AG09309 (cell line): ENCODE measurements at regions not wholly inside any gene's neighbourhood (a gene's known extent, or its start where the extent isn't known, plus 50 kb on each side); places are given as distances from the start of the nearest gene placed in this dataset.

Source experiments
- DNase-seq: peaks from one replicate; pipeline ENCODE4 v3.0.0-alpha.2; 2010; ENCODE audit warnings: low read depth
- H3K4me3 ChIP-seq: 2 replicates; pipeline ENCODE4 v1.5.1; 2011; ENCODE audit warnings: mild to moderate bottlenecking, low read depth, low read length, moderate library complexity; ENCODE audit not compliant: control insufficient read depth
- TF ChIP-seq, protein P1 (sequence below): IDR thresholded peaks from 2 replicates; pipeline ENCODE4 v1.5.1; 2011; ENCODE audit warnings: mild to moderate bottlenecking, low read depth, low read length, inconsistent platforms; ENCODE audit not compliant: insufficient read depth, control insufficient read depth; ENCODE audit errors: missing control alignments

DNA sequence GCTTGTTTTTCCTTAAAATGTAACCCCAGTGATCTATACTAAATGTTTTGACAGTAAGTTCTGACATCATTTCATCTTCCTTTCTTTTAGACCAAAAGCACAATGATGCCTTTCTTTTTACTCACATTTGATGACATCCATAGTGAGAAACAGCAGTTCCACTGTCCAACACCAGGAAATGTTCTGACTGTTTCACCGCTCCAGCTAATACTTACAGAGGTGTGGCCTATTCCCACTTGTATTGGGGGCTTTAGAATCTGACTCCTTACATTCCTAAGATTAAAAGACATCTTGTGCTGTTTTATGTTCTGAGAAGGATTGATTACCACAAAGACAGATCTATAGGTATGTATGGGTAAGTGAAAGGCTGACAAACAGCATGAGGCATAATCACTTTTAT is 1018.2 kb upstream of the PRMT6 start:
- TF ChIP-seq, protein P1, sequence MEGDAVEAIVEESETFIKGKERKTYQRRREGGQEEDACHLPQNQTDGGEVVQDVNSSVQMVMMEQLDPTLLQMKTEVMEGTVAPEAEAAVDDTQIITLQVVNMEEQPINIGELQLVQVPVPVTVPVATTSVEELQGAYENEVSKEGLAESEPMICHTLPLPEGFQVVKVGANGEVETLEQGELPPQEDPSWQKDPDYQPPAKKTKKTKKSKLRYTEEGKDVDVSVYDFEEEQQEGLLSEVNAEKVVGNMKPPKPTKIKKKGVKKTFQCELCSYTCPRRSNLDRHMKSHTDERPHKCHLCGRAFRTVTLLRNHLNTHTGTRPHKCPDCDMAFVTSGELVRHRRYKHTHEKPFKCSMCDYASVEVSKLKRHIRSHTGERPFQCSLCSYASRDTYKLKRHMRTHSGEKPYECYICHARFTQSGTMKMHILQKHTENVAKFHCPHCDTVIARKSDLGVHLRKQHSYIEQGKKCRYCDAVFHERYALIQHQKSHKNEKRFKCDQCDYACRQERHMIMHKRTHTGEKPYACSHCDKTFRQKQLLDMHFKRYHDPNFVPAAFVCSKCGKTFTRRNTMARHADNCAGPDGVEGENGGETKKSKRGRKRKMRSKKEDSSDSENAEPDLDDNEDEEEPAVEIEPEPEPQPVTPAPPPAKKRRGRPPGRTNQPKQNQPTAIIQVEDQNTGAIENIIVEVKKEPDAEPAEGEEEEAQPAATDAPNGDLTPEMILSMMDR, result no peak
- no peak for DNase-seq
- H3K4me3 ChIP-seq, result no peak overlapping the region

DNA sequence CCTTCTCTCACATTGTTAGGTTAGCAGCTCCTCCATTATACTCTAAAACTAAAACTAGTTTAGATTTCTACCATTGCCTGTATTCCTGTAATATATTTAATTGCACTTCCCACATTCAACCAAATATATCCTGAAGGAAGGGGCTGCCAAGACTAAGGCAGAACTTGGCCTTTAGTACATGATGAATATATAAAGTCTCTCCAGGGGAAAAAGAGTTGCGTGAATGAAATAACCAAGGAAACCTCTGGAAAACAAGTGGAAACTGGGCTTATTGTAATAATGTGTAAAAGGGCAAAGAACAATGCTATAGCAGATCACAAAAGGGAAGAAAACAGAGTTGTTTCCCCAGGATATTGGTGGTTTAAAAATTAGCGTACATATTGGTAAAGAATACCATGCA is 1012.5 kb upstream of the PRMT6 start:
- TF ChIP-seq, protein P1, result no peak
- DNase-seq, result no peak
- H3K4me3 ChIP-seq, result no peak overlapping the region

DNA sequence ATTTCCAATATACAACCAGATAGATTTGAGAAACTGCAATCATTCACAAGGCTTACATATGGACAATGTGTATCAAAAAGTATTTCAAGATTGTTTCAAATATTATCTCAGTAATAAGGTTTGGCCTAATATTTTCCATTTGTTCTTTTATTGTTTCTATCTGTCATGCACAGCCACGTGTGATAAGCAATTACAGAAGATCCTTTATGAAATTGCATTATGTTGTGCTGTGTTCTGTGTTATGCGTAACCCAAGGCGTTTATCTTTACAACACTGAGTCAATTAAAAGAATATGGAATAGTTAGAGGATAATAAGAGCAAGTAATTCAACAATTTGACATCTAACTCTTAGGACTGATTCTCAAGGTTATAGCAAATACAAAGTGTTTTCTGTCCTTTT is 1009.3 kb upstream of the PRMT6 start:
- TF ChIP-seq, protein P1, result no peak
- DNase-seq, result no peak
- H3K4me3 ChIP-seq, result no peak overlapping the region

DNA sequence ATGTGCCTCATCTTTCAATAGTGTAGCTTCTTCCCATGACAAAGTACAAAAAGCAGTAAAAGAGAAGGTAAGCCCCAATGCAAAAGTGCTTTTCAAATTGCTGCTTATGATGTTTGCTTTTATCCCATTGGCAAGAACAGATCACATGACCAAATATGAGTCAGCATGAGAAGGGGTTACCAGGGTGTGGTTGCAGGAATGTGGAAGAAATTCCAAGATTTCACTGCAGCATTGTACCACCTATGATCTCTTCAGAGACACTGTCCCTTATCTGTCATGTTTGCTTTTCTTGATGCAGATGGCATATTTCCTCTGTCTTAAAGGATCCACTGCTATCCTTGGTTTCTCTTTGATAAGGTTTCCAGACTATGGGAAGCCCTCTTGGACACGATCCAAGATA is 1006.9 kb upstream of the PRMT6 start:
- no peak for DNase-seq
- H3K4me3 ChIP-seq, result no peak overlapping the region
- TF ChIP-seq, protein P1, result no peak

DNA sequence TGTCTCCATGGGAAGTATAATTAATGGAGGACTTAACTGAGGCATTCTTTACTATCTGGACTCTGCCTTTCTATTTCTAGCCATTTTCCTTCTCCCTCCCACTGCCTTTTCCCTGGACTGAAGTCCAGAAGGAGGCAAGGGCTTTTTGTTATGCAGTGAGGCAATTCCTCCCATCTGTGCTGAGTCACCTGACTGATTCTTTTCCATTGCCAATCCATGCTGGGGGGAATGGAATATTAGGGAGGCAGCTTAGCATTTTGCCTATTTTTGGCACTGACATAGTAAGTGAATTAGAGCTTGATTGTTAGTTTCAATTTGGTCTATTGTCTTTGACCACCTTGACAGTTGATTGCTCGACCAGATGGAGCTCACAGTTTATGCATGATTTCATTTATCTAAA is 1000.6 kb upstream of the PRMT6 start:
- TF ChIP-seq, protein P1, result no peak
- no peak for DNase-seq
- no peak overlapping the region for H3K4me3 ChIP-seq

DNA sequence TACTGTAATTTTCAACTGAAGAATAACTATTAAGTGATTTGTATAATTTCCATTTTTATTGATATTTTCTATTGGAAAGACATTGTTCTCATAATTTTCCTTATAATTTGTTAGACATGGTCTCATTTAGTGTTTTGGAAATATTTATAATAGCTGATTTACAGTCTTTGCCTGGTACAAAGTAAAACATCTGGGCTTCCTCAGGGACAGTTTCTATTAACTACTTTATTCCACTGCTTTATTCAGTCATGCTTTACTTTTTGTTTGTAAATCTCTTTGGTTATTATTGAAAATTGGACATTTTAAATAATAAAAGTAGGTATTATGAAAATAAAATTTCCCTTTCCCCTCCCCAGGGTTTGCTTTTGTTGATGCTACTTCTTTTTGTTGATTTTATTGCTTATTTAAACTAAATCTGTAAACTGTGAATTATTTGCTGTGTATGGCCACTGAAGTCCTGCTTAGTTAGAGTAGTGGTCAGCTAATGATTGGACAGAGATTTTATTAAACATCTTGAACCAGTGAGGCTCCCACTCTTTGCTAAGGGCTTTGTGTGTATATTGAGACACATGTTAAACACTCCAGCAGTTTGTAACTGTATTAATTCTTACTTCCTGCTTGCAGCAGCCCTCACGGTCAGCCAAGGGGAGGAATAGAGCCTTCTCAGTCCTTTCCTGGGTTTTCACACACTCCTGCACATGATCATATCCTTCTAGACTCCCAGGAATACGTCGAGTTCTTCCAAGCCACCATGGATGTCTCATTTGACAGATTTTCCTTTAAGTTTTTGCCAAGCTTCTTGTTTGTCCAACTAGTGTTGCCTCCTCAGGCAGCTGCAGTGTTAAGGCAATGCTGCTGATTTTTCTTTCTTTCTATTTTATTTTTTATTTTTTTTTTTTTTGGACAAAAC is 994.6 kb upstream of the PRMT6 start:
- TF ChIP-seq, protein P1, result no peak

More for the DNA sequence above, 994.6 kb upstream of the PRMT6 start:
- no peak overlapping the region for H3K4me3 ChIP-seq
- DNase-seq, result no peak
